Uterus (tissue), 2 donors: ENCODE measurements at regions not wholly inside any gene's neighbourhood (a gene's known extent, or its start where the extent isn't known, plus 50 kb on each side); places are given as distances from the start of the nearest gene placed in this dataset.

Experiments
- POLR2A ChIP-seq, 2 donors: fragments of 450-650 bp; IDR thresholded peaks; one replicate each; pipeline ENCODE4 v1.6.1; 2016; ENCODE audit warnings: antibody characterized with exemption in 2 of 2, mild to moderate bottlenecking in 1 of 2, moderate library complexity in 1 of 2
- TF ChIP-seq, protein P1 (sequence below), 4 experiments: fragments of 200-600 bp in 2 of 4; fragments of 450-650 bp in 2 of 4; sonication (generic) in 2 of 4; IDR thresholded peaks; one replicate each; pipeline ENCODE4 v1.5.1; 2016 to 2019; ENCODE audit warnings: antibody characterized with exemption in 4 of 4, mild to moderate bottlenecking in 2 of 4, moderate library complexity in 1 of 4

GRCh38 chr6:121579478-121579877, 144.0 kb downstream of the GJA1 start:
- TF ChIP-seq, protein P1, sequence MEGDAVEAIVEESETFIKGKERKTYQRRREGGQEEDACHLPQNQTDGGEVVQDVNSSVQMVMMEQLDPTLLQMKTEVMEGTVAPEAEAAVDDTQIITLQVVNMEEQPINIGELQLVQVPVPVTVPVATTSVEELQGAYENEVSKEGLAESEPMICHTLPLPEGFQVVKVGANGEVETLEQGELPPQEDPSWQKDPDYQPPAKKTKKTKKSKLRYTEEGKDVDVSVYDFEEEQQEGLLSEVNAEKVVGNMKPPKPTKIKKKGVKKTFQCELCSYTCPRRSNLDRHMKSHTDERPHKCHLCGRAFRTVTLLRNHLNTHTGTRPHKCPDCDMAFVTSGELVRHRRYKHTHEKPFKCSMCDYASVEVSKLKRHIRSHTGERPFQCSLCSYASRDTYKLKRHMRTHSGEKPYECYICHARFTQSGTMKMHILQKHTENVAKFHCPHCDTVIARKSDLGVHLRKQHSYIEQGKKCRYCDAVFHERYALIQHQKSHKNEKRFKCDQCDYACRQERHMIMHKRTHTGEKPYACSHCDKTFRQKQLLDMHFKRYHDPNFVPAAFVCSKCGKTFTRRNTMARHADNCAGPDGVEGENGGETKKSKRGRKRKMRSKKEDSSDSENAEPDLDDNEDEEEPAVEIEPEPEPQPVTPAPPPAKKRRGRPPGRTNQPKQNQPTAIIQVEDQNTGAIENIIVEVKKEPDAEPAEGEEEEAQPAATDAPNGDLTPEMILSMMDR (IDR thresholded peaks at IDR 0.05): no peak
- no peak for TF ChIP-seq POLR2A (IDR thresholded peaks at IDR 0.05)
